Superior temporal gyrus (tissue), 1 donor: ENCODE measurements at regions not wholly inside any gene's neighbourhood (a gene's known extent, or its start where the extent isn't known, plus 50 kb on each side); places are given as distances from the start of the nearest gene placed in this dataset.
A peak's percentile ranks its signal among the peaks of the same experiment; 100 is the strongest.
"Not testable (repeated sequence)": the region's sequence is repeated elsewhere in the genome, so short reads cannot be mapped to it uniquely, and the experiment has no call there.

ENCODE experiments used
- DNase-seq: peaks from one replicate; pipeline ENCODE4 v3.0.0-alpha.2; 2016; ENCODE audit errors: extremely low spot score

DNA sequence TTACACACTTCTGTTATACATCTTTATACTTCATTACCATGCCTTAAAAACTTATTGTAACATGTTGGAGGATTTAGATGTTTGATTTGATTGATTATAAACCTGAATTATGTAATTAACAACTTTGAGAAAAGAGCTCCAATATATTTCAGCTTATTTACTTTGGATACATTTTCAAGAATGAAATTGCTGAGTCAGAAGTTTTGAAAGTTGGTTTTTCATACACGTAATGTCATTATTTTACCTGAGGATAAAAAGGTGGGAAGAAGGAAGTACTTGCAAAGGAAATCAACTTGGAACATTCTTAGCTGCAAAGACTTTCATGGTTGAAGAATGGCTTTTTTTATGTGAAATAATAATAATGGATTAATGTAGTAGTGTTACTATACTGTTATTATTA is 677.2 kb downstream of the FAM181B start:
- DNase-seq, result no peak

DNA sequence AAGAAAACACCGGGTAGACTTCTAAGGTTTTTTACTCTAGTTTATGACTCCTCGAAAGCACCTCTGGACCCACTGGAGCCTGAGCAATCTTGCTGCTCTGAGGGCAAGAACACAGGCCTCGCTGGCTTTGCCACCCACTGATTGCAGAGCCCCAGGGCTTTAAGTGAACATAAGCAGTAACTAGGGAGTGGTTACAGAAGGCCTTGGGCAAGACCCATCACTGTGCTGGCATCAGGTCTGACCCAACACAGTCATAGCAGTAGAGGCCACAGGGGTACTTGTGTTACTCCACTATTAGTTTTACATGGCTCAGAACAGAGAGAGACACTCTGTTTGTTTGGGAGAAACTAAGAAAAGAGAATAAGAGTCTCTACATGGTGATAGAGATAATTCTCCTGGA is 684.5 kb downstream of the FAM181B start:
- DNase-seq, result no peak

DNA sequence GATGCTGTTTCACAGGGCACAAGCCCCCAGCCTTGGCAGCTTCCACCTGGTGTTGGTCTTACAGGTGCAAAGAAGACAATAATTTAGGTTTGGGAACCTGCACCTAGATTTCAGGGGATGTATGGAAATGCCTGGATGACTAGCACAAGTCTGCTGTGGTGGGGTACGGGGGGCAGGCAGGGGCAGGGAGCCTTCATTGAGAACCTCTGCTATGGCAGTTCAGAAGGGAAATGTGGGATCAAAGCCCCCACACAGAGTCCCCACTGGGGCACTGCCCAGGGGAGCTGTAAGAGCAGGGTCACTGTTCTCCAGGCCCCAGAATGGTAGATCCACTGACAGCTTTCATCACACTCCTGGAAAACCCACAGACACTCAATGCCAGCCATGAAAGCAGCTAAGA is 686.5 kb downstream of the FAM181B start:
- no peak for DNase-seq

DNA sequence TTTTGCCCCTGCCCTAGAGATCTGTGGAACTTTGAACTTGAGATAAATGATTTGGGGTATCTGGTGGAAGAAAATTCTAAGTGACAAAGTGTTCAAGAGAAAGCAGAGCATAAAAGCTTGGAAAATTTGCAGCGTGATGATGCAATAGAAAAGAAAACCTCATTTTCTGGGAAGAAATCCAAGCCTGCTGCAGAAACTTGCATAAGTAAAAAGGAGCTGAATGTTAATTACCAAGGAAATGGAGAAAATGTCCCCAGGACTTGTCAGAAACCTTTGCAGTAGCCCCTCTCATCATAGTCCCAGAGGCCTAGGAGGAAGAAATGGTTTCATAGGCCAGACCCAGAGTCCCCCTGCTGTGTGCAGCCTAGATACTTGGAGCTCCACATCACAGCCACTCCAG is 686.9 kb downstream of the FAM181B start:
- peak; percentile 68 for DNase-seq

DNA sequence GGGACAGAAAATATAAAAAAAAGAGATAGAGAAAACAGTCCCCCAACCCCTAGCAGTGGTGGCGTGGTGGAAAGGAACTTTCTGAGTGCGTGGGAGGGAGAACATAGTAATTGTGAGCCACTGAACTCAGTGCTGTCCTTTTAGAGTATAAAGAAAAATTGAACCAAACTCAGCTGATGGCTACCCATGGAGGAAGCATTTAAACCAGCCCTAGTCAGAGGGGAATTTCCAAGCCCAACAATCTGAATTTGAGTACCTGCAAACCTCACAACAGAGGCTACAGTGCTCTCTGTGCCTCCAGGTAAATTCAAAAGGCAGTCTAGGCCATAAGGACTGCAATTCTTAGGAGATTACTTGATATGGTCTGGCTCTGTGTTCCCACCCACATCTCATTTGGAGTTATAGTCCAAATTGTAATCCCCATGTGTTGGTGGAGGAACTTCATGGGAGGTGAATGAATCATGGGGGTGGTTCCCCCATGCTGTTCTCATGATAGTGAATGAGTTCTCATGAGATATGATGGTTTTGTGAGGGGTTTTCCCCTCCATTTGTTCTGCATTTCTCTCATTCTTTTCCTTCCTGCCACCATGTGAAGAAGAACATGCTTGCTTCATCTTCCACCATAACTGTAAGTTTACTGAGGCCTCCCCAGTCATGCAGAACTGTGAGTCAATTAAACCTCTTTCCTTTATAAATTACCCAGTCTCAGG is 687.8 kb downstream of the FAM181B start:
- no peak for DNase-seq

DNA sequence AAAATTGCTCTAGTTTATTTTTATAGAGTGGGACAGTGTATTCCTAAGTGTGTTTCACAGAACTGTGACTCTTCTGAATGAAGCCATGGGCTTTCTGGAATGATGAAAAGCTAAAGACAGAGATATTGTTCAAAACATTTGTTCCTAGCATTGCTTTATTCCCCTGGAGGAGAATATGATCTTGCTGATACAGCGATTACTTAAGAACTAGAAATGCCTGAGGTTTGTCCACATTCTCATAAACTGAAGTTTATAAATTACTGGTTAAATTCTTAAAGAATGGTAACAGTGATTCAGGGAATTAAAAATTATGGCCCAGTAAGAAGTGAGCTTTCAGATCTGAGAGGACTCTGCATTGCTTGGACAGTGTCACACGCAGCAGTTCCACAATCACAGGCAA is 690.3 kb downstream of the FAM181B start:
- DNase-seq, result no peak

DNA sequence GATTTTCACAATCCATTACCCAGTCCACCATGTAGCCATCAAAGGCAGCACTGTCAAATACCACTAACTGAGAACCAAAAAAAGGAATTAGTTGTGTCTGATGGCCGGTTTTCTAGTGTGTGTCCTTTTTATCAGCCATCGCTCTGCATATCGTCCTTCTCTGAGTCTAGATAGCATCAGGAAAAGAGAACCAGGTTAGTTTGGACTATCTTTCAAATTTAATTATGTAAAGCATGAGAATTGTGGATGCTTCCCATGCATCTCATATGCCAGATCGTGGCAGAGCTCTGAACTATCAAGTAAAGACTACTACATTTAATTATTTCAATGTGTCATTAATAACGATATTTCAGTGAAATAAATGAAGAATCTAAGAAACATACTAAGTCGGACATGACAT is 691.9 kb downstream of the FAM181B start:
- DNase-seq, result no peak

DNA sequence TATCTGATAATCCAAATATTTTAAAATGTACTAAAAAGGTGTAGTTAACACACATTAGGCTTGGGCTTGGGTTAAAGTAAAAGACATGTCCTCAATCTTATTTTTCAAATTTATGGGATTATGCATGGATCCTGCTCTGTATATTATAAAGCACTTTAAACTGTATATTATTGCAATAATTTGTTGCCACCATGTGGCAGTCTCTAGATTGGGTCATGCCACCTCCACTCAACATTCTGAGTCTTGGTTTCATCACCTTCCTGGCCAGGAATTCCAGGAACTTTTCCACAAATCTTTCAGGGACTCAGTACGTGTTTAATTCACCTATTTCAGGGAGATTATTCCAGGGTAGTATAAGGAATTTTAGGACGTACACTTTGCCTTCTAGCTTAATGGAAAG is 695.5 kb downstream of the FAM181B start:
- no peak for DNase-seq

DNA sequence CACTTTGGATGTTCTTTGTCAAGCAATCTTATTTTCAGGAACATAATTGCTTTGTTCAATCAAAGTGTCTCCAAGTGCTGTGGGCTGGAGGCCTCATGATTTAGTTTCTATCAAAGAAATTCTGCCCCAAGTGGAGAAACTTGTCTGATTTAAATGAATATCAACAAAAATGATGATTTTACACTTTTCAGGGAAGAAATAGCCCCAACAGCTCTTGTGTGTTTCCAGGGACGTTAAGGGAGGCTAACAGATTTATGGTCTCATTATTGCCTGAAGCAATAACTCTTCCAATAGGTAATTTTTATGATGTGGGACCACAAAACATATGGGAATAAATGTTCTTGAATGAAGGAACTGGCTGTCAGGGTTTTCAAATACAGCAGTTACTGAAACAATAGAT is 699.1 kb downstream of the FAM181B start:
- DNase-seq, result no peak

DNA sequence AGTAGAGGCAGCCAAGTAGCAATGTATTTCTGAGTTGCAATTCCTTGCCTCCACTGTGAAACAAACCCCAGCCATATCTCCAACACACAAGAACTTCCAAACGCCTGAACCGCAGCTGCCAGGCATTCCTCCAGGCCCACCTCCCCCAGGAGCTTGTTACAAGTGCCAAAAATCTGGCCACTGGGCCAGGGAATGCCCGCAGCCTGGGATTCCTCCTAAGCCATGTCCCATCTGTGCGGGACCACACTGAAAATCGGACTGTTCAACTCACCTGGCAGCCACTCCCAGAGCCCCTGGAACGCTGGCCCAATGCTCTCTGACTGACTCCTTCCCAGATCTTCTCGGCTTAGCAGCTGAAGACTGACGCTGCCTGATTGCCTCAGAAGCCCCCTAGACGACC is 706.3 kb downstream of the FAM181B start:
- DNase-seq, result not testable (repeated sequence)

DNA sequence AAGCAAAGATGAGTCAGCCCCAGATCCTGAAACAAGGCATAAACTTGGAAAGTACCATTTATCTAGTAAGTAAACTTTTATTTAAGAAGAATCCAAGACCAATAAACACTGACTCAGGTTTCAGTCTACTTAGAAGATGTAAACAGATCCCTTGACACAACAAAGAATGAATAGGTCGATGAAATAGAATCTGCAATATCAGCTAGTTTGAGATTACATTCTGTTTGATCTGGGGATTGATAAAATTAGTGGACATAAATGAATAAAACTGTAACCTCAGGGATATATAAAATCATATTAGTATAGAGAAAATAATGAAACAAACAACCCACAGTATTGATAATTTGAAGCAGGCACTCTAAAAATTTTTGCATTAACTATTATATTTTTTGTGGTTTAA is 708.9 kb downstream of the FAM181B start:
- no peak for DNase-seq

DNA sequence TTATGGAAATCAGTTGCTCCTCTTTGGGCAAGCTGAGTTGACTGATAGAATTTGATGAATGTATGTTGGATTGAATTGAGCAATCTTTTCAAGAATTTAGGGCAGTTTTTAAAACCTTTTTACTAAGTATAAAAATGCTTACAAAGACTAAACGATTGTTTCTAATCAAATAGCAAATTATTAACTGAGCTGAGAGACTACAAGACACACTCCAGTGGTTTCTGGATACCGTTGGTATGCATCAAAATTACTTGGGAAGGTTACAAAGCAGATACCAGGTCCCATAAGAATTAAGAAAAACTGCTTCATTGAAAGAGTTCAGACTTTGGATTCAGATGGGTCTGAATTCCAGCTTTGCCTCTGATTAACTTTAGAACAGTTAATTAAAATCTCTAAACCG is 721.4 kb downstream of the FAM181B start:
- no peak for DNase-seq

DNA sequence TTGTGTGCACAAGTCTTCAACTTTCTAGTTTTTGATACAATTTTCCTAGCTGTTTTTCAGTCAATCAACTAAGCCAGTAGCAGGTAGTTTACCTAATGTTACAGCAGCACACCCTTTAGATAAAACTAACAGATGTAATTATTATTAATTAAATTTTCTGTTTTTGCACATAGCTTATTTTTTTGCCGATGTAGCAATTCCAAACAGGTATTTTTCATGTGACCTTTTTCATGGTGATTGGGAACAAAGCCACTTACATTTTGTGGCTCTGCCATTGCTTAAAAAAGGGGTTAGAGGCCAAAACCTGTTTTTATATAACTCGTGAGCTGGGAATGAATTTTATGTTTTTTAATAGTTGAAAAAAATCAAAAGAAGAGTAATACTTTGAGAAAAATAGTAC is 724.5 kb downstream of the FAM181B start:
- no peak for DNase-seq

DNA sequence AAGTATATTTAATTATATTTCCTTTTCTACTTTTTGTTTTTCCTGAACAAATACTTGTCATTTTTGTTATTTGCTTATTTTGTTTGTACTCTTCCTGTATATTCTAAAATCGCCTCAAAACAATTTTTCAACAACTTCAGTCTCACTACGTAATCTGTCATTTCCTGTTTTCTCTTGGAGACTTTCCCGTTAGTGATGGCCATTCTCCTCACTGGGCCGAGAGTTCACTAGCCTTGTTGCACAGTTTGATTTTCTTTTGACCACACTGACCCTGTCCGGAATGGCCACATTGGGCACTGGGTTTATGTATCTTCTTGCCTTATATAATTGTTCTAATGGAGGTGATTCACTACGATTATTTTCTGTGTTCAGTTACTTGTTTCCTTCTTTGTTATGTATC is 726.1 kb downstream of the FAM181B start:
- no peak for DNase-seq

DNA sequence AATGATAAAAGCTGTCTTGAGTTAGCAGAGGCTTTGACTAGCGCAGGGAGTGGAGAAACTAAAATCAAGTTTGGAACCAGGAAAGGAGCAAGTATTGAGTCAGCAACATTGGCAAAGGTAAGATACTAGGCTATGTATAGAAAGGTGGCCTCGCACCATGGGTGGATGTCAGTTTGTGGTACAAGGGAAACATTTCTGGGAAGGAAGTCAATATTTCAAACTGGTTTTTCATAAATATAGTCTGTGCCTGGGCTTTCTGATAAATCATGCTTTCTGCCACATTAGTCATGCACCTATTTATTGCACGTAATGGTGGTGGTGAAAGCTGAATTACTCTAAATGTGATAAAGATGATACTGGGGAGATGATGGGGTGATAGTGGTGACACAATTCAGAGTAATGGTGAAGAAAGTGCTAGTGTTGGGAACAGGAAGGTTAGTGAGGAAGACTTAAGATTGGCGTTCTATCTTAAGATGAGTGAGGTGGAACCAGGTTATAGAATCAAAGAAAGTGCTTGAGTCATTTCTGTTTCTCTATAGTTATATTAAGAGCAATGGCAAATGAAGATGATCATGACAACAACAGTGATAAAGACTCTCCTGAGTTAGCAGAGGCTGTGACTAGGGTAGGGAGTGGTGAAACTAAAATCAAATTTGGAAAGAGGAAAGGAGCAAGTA is 729.0 kb downstream of the FAM181B start:
- no peak for DNase-seq

DNA sequence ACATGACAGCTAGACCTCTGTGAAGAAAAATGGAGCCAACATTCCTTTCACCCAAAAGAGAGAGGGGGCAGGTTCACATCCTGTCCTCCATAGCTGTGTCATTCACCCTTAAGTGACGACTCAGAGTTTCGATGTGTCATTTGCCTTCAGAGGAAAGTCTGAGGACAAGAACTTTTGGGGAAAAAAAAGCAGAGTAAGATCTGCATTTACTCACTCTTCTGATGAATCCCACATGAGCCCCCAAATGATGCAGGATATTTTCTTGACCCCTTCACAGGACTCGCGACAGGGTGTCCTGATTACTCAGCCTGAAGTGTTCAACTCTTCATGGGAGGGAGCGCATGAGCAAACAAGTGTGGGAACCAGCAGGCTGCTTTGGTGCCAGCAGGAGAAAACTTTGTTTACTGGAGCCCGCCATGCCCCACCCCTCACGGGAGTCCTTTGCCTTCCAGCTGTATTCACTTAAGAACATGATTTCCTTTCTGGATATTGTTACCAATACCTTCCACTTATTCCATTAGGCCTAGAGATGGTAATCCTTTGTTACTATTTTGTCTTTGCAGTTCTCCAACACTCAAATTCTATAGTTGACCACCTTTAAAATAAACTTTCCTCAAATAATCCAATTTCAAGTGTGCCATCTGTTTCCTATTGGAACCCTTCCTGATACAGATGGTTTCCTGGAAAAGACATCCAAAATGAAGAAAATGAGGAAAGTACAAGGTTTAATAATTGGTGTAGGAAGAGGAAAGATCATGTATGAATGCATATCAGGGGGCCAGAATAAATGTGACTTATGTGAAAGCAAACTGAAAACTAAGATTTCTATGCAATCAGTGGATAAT is 729.8 kb downstream of the FAM181B start:
- no peak for DNase-seq

DNA sequence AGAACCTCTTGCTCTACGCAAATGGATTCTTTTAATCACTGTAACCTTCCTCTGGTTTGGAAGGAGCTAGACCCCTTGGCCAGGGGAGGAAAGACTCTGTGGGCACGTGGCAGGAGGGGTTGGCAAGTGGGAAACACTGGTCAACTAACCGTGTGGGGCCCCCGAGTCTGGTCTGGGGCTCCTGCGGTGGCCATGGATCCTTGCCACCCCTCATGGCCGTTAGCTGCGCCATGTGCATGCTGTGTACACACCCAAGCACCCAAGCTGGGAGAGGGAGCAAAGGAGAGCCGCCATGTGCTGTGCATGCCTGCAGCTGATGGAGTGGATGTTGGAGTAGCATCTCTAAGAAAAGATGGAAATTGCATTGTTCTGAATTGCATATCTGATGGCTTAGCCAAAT is 730.6 kb downstream of the FAM181B start:
- DNase-seq, result no peak

DNA sequence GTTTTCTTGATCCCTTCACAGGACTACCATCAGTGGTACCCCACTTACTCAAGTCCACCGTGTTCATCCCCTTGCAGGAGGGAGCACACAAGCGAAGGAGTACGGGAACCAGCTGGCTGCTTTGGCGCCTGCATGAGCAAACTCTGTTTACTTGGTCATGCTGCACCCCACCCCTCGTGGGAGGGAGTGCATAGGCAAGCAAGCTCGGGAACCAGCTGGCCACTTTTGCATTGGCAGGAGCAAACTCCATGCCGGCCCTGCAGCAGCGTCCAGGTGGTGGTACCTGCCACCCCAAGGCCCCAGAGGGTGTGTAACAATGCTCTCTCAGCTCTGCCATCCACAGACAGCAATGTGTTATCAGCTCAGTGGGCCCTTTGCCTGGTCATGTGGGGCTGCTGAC is 737.8 kb downstream of the FAM181B start:
- DNase-seq, result no peak

DNA sequence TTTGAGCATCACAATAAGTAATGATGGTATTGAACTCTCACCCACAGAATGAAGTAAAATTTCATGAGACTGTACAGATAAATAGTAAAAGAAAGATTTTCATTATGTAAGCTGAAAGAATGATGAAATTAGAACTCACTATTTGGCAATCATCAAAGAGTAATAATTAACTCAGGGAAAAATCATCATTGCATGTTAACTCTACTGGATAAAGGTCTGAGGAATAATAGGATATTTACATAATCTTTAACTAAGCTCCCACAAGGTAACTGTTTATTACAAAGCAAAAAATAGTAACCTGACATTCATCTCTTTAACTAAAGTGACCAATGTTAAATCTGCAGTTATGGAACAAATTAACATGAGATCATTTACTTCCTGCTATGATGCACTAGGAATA is 739.9 kb downstream of the FAM181B start:
- no peak for DNase-seq

DNA sequence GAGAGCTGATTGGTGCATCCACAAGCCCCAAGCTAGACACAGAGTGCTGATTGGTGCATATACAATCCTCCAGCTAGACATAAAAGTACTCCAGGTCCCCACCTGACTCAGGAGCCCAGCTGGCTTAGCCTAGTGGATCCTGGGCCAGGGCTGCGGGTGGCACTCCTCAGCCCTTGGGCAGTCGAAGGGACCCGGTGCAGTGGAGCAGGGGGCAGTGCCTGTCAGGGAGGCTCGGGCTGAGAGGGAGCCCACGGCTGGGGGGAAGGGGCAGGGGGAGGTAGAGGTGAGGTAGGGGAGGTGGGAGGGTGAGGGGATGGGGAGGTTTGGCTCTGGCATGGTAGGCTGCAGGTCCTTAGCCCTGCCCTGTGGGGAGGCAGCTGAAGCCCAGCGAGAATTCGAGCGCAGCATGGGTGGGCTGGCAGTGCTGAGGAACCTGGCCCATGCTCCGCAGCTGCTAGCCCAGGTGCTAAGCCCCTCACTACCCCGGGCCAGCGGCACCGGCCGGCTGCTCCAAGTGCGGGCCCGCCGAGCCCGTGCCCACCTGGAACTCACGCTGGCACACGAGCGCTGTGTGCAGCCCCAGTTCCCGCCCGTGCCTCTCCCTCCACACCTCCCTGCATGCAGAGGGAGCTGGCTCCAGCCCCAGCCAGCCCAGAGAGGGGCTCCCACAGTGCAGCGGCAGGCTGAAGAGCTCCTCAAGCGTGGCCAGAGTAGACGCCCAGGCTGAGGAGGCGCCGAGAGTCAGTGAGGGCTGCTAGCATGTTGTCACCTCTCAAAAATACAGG is 742.8 kb downstream of the FAM181B start:
- DNase-seq, result no peak

DNA sequence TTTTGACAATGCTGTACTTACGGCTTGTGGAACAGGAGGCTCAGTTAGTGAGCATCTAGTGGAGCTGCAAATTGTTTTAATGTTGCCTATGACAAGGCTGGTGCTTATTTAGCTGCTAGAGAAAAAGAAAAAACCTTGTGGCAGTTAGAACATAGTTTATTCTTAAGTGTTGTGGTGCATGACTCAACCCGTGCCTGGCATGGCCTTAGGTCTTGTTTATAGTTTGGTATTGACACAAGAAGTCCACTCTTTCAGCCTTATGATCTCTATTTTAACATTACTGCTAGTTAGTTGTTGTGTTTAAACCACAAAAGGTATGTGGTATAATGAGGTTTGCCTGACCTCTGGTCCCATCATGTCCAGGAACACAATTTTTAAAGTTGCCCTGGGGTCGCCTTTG is 744.6 kb downstream of the FAM181B start:
- no peak for DNase-seq

DNA sequence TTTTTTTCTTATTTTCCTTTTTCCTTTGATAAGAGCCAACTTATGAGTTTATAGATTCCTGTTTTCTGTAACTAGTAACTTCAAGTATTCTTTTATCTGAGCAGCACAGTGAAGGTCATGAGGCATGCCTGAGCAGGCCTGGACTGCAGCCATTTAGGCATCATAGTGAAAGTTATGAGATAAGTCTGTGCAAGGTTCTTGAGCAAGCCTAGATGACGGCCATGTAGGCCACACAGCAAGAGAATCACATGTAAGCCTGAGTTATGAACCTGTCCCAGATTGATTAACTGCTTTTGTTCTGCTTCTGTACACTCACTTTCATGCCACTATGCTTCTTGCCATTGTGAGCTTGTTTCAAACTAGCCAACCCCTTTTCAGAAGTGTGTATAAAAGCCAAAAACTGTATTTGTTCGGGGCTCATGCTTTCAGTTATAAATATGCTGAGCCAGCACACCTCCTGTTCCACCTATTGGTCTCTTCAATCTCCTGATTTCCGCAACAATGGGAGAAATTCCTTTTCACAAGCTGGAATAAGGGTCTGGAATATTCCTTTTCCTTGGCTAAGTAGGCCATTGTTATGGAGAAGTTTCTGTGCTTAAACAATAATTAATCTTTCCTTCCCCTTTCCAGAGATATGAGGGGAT is 745.7 kb downstream of the FAM181B start:
- no peak for DNase-seq
